ENCODE measurements at regions not wholly inside any gene's neighbourhood (a gene's known extent, or its start where the extent isn't known, plus 50 kb on each side); places are given as distances from the start of the nearest gene placed in this dataset.
A peak's percentile ranks its signal among the peaks of the same experiment; 100 is the strongest.

GRCh38 chr1:25140073-25140797, 92.1 kb downstream of the SYF2 start:
- H3K4me3 Mint-ChIP-seq = no peak overlapping the region
- H3K9me3 Mint-ChIP-seq = no peaks in the 10 kb centered on the region
- peaks cover 4% of the 10 kb centered on the region for H3K4me1 Mint-ChIP-seq (ENCODE audit: low read depth)
- no peaks in the 10 kb centered on the region for H3K36me3 Mint-ChIP-seq (ENCODE audit: low read depth)
- no peak overlapping the region for H3K27ac Mint-ChIP-seq
- peaks cover 45% of the 10 kb centered on the region for H3K27me3 Mint-ChIP-seq (ENCODE audit: low read depth)

GRCh38 chr1:25137521-25138395, 94.5 kb downstream of the SYF2 start:
- Mint-ChIP-seq H3K4me3 (no peak overlapping the region), H3K9me3 (no peaks in the 10 kb centered on the region), H3K4me1 (ENCODE audit: low read depth) (peaks cover 4% of the 10 kb centered on the region), H3K36me3 (ENCODE audit: low read depth) (no peaks in the 10 kb centered on the region), H3K27me3 (ENCODE audit: low read depth) (peaks cover 61% of the 10 kb centered on the region), H3K27ac (no peak overlapping the region)

- Mint-ChIP-seq H3K27me3 (ENCODE audit: low read depth) (peaks cover 67% of the 10 kb centered on the region), H3K9me3 (no peaks in the 10 kb centered on the region), H3K27ac (no peak overlapping the region), H3K36me3 (ENCODE audit: low read depth) (no peaks in the 10 kb centered on the region), H3K4me1 (ENCODE audit: low read depth) (peaks cover 4% of the 10 kb centered on the region), H3K4me3 (no peak overlapping the region)
Measured at GRCh38 chr1:25137106-25137505, 95.2 kb downstream of the SYF2 start.

GRCh38 chr1:25135909-25136308, 96.4 kb downstream of the SYF2 start:
- peaks cover 4% of the 10 kb centered on the region for H3K4me1 Mint-ChIP-seq (ENCODE audit: low read depth)
- H3K36me3 Mint-ChIP-seq (ENCODE audit: low read depth) = no peaks in the 10 kb centered on the region
- H3K27ac Mint-ChIP-seq = no peak overlapping the region
- H3K9me3 Mint-ChIP-seq = no peaks in the 10 kb centered on the region
- H3K4me3 Mint-ChIP-seq = no peak overlapping the region
- peaks cover 63% of the 10 kb centered on the region for H3K27me3 Mint-ChIP-seq (ENCODE audit: low read depth)

GRCh38 chr1:25134801-25135461, 97.4 kb downstream of the SYF2 start:
- Mint-ChIP-seq H3K4me1 (ENCODE audit: low read depth) (no peaks in the 10 kb centered on the region), H3K4me3 (no peak overlapping the region), H3K27ac (no peak overlapping the region), H3K27me3 (ENCODE audit: low read depth) (peaks cover 54% of the 10 kb centered on the region), H3K36me3 (ENCODE audit: low read depth) (no peaks in the 10 kb centered on the region), H3K9me3 (no peaks in the 10 kb centered on the region)

GRCh38 chr1:25134307-25134706, 98.0 kb downstream of the SYF2 start:
- H3K27ac Mint-ChIP-seq = no peak overlapping the region
- no peaks in the 10 kb centered on the region for H3K4me1 Mint-ChIP-seq (ENCODE audit: low read depth)
- no peak overlapping the region for H3K4me3 Mint-ChIP-seq
- H3K9me3 Mint-ChIP-seq = no peaks in the 10 kb centered on the region
- peaks cover 51% of the 10 kb centered on the region for H3K27me3 Mint-ChIP-seq (ENCODE audit: low read depth)
- H3K36me3 Mint-ChIP-seq (ENCODE audit: low read depth) = no peaks in the 10 kb centered on the region

GRCh38 chr1:25131794-25132193, 100.5 kb downstream of the SYF2 start:
- no peaks in the 10 kb centered on the region for H3K4me1 Mint-ChIP-seq (ENCODE audit: low read depth)
- H3K4me3 Mint-ChIP-seq = no peak overlapping the region
- no peaks in the 10 kb centered on the region for H3K36me3 Mint-ChIP-seq (ENCODE audit: low read depth)
- H3K27me3 Mint-ChIP-seq (ENCODE audit: low read depth) = peaks cover 35% of the 10 kb centered on the region
- H3K9me3 Mint-ChIP-seq = no peaks in the 10 kb centered on the region
- H3K27ac Mint-ChIP-seq = no peak overlapping the region

- peaks cover 38% of the 10 kb centered on the region for H3K27me3 Mint-ChIP-seq (ENCODE audit: low read depth)
- no peaks in the 10 kb centered on the region for H3K36me3 Mint-ChIP-seq (ENCODE audit: low read depth)
- H3K27ac Mint-ChIP-seq = no peak overlapping the region
- no peak overlapping the region for H3K4me3 Mint-ChIP-seq
- H3K4me1 Mint-ChIP-seq (ENCODE audit: low read depth) = no peaks in the 10 kb centered on the region
- H3K9me3 Mint-ChIP-seq = peaks cover 5% of the 10 kb centered on the region
Measured at GRCh38 chr1:25130895-25131294, 101.4 kb downstream of the SYF2 start.

GRCh38 chr1:25129380-25129779, 102.9 kb downstream of the SYF2 start:
- Mint-ChIP-seq H3K9me3 (peaks cover 5% of the 10 kb centered on the region), H3K36me3 (ENCODE audit: low read depth) (no peaks in the 10 kb centered on the region), H3K4me1 (ENCODE audit: low read depth) (no peaks in the 10 kb centered on the region), H3K27ac (no peak overlapping the region), H3K4me3 (no peak overlapping the region), H3K27me3 (ENCODE audit: low read depth) (peaks cover 38% of the 10 kb centered on the region)

GRCh38 chr1:25128121-25128621, 104.1 kb downstream of the SYF2 start:
- Mint-ChIP-seq H3K9me3 (peaks cover 5% of the 10 kb centered on the region), H3K27me3 (ENCODE audit: low read depth) (peaks cover 27% of the 10 kb centered on the region), H3K4me1 (ENCODE audit: low read depth) (no peaks in the 10 kb centered on the region), H3K4me3 (no peak overlapping the region), H3K36me3 (ENCODE audit: low read depth) (no peaks in the 10 kb centered on the region), H3K27ac (no peak overlapping the region)

- Mint-ChIP-seq H3K27me3 (ENCODE audit: low read depth) (peaks cover 15% of the 10 kb centered on the region), H3K4me3 (no peak overlapping the region), H3K9me3 (peaks cover 5% of the 10 kb centered on the region), H3K27ac (no peak overlapping the region), H3K4me1 (ENCODE audit: low read depth) (no peaks in the 10 kb centered on the region), H3K36me3 (ENCODE audit: low read depth) (no peaks in the 10 kb centered on the region)
Measured at GRCh38 chr1:25126562-25126961, 105.7 kb downstream of the SYF2 start.

- Mint-ChIP-seq H3K27ac (no peak overlapping the region), H3K36me3 (ENCODE audit: low read depth) (no peaks in the 10 kb centered on the region), H3K4me1 (ENCODE audit: low read depth) (peaks cover 17% of the 10 kb centered on the region), H3K4me3 (no peak overlapping the region), H3K9me3 (peaks cover 5% of the 10 kb centered on the region), H3K27me3 (ENCODE audit: low read depth) (peaks cover 10% of the 10 kb centered on the region)
Measured at GRCh38 chr1:25123551-25123950, 108.8 kb downstream of the SYF2 start.

GRCh38 chr1:25122747-25123146, 109.6 kb downstream of the SYF2 start:
- H3K4me1 Mint-ChIP-seq (ENCODE audit: low read depth) = peaks cover 20% of the 10 kb centered on the region
- H3K36me3 Mint-ChIP-seq (ENCODE audit: low read depth) = no peaks in the 10 kb centered on the region
- peaks cover 10% of the 10 kb centered on the region for H3K27me3 Mint-ChIP-seq (ENCODE audit: low read depth)

GRCh38 chr1:25120281-25120680, 112.0 kb downstream of the SYF2 start:
- Mint-ChIP-seq H3K27me3 (ENCODE audit: low read depth) (peaks cover 8% of the 10 kb centered on the region), H3K9me3 (peaks cover 6% of the 10 kb centered on the region), H3K4me1 (ENCODE audit: low read depth) (peaks cover 20% of the 10 kb centered on the region), H3K36me3 (ENCODE audit: low read depth) (no peaks in the 10 kb centered on the region), H3K4me3 (no peak overlapping the region), H3K27ac (peak overlapping the region; percentile 24)

More at GRCh38 chr1:25122747-25123146, 109.6 kb downstream of the SYF2 start:
- Mint-ChIP-seq H3K9me3 (peaks cover 5% of the 10 kb centered on the region), H3K4me3 (no peak overlapping the region), H3K27ac (no peak overlapping the region)

Data from T-helper 1 cell treated with Interleukin-12 subunit alpha and Interleukin-12 subunit beta and Interleukin-4 antibody, amounts not matched to agents 30 μg/mL and 1 μg/mL, for 36 hours (primary cell).